ENCODE measurements at regions not wholly inside any gene's neighbourhood (a gene's known extent, or its start where the extent isn't known, plus 50 kb on each side); places are given as distances from the start of the nearest gene placed in this dataset.

DNA sequence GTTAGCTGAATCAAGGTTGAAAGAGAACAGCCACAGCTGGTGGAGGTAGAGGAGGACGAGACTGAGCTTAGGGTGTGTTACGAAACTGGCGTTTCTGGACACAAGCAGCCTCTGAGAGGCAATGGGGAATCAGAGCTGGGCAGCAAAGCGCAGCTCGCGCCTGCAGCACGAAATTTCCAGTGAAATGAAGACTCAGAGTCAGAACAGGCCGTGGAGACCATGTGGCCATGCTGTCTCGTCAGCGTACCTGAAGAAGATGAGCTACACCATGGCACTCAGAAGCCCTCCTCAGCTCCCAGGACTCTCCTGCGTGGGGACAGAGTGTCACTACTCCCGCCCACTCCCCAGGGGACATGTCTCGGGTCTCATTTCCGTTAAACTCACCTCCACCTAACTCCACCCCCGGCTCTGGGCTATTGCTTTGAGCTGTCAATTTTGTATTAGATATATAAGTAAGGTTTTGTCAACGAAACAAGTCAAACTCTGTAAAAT, 256.9 kb downstream of the ERMARD start:
- POLR2A ChIA-PET = interaction anchor here (0.6 to 0.7 kb wide), 3 partner anchors 16 to 19 kb away, joined by 3 read pairs; no protein-coding TSS in a partner anchor
- no peak for DNase-seq
- CTCF ChIA-PET = interaction anchor here (0.7 to 1.8 kb wide), 6 partner anchors 9 to 219 kb away, joined by 3 to 8 read pairs (median 4); no protein-coding TSS in a partner anchor

DNA sequence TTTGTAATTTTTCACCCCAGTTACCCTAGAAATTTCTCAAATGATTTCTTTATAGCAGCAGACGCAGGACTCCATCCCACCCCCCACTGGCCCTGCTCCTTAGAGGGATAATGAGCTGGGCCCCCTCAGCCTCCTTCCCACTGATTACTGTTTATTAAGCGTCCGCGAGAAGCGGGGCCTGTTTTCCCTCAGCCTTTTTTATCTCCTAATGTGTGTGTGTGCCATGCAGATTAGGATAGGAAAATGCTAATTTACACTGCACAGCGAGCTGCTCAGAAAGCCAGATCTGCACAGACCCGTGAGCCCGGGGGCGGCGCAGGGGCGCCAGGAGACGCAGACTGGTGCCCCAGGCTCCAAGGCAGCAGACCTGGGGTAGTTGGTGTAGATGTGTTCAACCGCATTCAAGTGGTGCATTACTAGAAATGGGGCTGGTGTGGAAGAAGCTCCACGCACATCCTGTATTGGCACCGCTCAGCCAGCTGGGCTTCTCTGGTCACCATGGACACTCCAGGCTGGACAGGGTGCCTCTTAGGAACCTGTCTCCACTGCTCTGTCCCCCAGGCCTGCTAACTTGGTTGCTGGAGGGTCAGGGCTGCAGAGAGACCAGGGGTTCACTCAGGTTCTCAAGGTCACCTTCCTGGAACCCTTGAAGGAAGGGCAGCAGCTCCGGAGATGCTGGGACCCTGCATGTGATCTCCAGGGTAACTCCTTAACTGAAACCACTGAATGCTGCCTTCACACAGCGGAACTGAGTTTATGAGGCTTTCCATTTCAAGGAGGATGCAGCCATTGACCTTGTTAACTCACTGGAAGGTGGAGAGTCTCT, 256.3 kb downstream of the ERMARD start:
- ChIA-PET POLR2A (interaction anchor here (0.5 to 0.7 kb wide), 4 partner anchors 15 to 63 kb away, joined by 3 read pairs; no protein-coding TSS in a partner anchor), CTCF (interaction anchor here (0.7 to 1.8 kb wide), 6 partner anchors 10 to 218 kb away, joined by 3 to 8 read pairs (median 4); no protein-coding TSS in a partner anchor)
- DNase-seq = peak; percentile 82
- Histone ChIP-seq H3K79me2 (ENCODE audit: insufficient read depth) (no peaks in the 10 kb centered on the region), H3K9me3 (no peaks in the 10 kb centered on the region), H3K27ac (ENCODE audit: low read depth in 2 of 2, low read length in 1 of 2) (peak overlapping the region in 1 of 2 experiments; percentile 92; a peak in 2 of 4 replicates), H3K27me3 (ENCODE audit: insufficient read depth) (no peaks in the 10 kb centered on the region), H3K36me3 (replicated peaks in 1 of 2; ENCODE audit: control insufficient read depth in 1 of 2, insufficient read depth in 2 of 2, low read length in 1 of 2) (no peaks in the 10 kb centered on the region), H3K4me1 (ENCODE audit: control insufficient read depth in 1 of 2, insufficient read depth in 2 of 2, low read depth in 1 of 2, low read length in 1 of 2) (peaks cover 0 to 42% of the 10 kb centered on the region in 2 experiments; a peak in 2 of 4 replicates), H3K9me2 (no peaks in the 10 kb centered on the region), H3K4me2 (no peak overlapping the region), H3K9ac (no peak overlapping the region), H4K20me1 (ENCODE audit: insufficient read depth) (no peaks in the 10 kb centered on the region), H3K4me3 (ENCODE audit: low read depth in 2 of 2, low read length in 1 of 2) (no peak overlapping the region), H2AFZ (ENCODE audit: low read depth) (no peak overlapping the region), H3F3A (replicated peaks; ENCODE audit: insufficient read depth) (no peaks in the 10 kb centered on the region)
- WGBS (ENCODE audit: low lambda C conversion rate) = 17% methylated on average over 10 of the region's 17 CpGs
- TF ChIP-seq, protein P1, sequence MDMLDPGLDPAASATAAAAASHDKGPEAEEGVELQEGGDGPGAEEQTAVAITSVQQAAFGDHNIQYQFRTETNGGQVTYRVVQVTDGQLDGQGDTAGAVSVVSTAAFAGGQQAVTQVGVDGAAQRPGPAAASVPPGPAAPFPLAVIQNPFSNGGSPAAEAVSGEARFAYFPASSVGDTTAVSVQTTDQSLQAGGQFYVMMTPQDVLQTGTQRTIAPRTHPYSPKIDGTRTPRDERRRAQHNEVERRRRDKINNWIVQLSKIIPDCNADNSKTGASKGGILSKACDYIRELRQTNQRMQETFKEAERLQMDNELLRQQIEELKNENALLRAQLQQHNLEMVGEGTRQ (IDR thresholded peaks at IDR 0.05; ENCODE audit: borderline replicate concordance, low read depth, low read length) = no peak
- peak in 1 of 2 experiments; percentile 82; a peak in 2 of 4 replicates for TF ChIP-seq EP300 (IDR thresholded peaks at IDR 0.05; ENCODE audit: borderline replicate concordance in 1 of 2, low read depth in 1 of 2, low read length in 1 of 2)
- no peak for TF ChIP-seq MXI1 (IDR thresholded peaks at IDR 0.05; ENCODE audit: low read depth, low read length)
- no peak for TF ChIP-seq RFX5 (IDR thresholded peaks at IDR 0.05; ENCODE audit: low read length)
- TF ChIP-seq TAF1 (IDR thresholded peaks at IDR 0.05; ENCODE audit: borderline replicate concordance, low read depth, low read length) = no peak
- no peak for TF ChIP-seq NFIC (IDR thresholded peaks at IDR 0.05; ENCODE audit: borderline replicate concordance)
- TF ChIP-seq, protein P2, sequence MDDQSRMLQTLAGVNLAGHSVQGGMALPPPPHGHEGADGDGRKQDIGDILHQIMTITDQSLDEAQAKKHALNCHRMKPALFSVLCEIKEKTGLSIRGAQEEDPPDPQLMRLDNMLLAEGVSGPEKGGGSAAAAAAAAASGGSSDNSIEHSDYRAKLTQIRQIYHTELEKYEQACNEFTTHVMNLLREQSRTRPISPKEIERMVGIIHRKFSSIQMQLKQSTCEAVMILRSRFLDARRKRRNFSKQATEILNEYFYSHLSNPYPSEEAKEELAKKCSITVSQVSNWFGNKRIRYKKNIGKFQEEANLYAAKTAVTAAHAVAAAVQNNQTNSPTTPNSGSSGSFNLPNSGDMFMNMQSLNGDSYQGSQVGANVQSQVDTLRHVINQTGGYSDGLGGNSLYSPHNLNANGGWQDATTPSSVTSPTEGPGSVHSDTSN (IDR thresholded peaks at IDR 0.05) = no peak
- TF ChIP-seq TCF12 (IDR thresholded peaks at IDR 0.05) = no peak
- no peak for TF ChIP-seq YY1 (IDR thresholded peaks at IDR 0.05; ENCODE audit: low read depth)
- TF ChIP-seq, protein P3, sequence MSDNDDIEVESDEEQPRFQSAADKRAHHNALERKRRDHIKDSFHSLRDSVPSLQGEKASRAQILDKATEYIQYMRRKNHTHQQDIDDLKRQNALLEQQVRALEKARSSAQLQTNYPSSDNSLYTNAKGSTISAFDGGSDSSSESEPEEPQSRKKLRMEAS (IDR thresholded peaks at IDR 0.05; ENCODE audit: low read depth) = no peak
- TF ChIP-seq RCOR1 (IDR thresholded peaks at IDR 0.05; ENCODE audit: low read length) = peak; percentile 71; the same call in 1 of the 2 replicates
- TF ChIP-seq FOXJ3 (CRISPR knock-in tag; IDR thresholded peaks at IDR 0.05) = peak; percentile 91
- peak; percentile 97 for TF ChIP-seq GATA2 (CRISPR knock-in tag; IDR thresholded peaks at IDR 0.05)
- TF ChIP-seq POLR2AphosphoS5 (IDR thresholded peaks at IDR 0.05; ENCODE audit: low read depth, low read length) = no peak
- TF ChIP-seq CHD2 (IDR thresholded peaks at IDR 0.05; ENCODE audit: low read length, partially characterized antibody) = peak; percentile 58
- TF ChIP-seq GABPA (IDR thresholded peaks at IDR 0.05; ENCODE audit: low read depth) = no peak
- TF ChIP-seq, protein P4, sequence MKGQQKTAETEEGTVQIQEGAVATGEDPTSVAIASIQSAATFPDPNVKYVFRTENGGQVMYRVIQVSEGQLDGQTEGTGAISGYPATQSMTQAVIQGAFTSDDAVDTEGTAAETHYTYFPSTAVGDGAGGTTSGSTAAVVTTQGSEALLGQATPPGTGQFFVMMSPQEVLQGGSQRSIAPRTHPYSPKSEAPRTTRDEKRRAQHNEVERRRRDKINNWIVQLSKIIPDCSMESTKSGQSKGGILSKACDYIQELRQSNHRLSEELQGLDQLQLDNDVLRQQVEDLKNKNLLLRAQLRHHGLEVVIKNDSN (IDR thresholded peaks at IDR 0.05; ENCODE audit: borderline replicate concordance, low read depth) = no peak
- no peak for TF ChIP-seq SMC3 (IDR thresholded peaks at IDR 0.05; ENCODE audit: low read depth, low read length)
- TF ChIP-seq FOXM1 (IDR thresholded peaks at IDR 0.05; ENCODE audit: low read depth) = no peak
- no peak for TF ChIP-seq EZH2phosphoT487 (IDR thresholded peaks at IDR 0.05; ENCODE audit: borderline replicate concordance, low read depth)
- TF ChIP-seq FOSL2 (IDR thresholded peaks at IDR 0.05; ENCODE audit: borderline replicate concordance, low read depth) = no peak

More for the DNA sequence above, 256.9 kb downstream of the ERMARD start:
- Histone ChIP-seq H3K9ac (no peak overlapping the region), H3K36me3 (replicated peaks in 1 of 2; ENCODE audit: control insufficient read depth in 1 of 2, insufficient read depth in 2 of 2, low read length in 1 of 2) (no peaks in the 10 kb centered on the region), H3F3A (replicated peaks; ENCODE audit: insufficient read depth) (no peaks in the 10 kb centered on the region), H4K20me1 (ENCODE audit: insufficient read depth) (no peaks in the 10 kb centered on the region), H3K4me3 (ENCODE audit: low read depth in 2 of 2, low read length in 1 of 2) (no peak overlapping the region), H3K27me3 (ENCODE audit: insufficient read depth) (no peaks in the 10 kb centered on the region), H3K79me2 (ENCODE audit: insufficient read depth) (no peaks in the 10 kb centered on the region), H3K9me3 (no peaks in the 10 kb centered on the region), H3K9me2 (no peaks in the 10 kb centered on the region), H3K4me1 (ENCODE audit: control insufficient read depth in 1 of 2, insufficient read depth in 2 of 2, low read depth in 1 of 2, low read length in 1 of 2) (peaks cover 0 to 42% of the 10 kb centered on the region in 2 experiments; a peak in 2 of 4 replicates), H3K27ac (ENCODE audit: low read depth in 2 of 2, low read length in 1 of 2) (peak overlapping the region in 1 of 2 experiments; percentile 92; a peak in 2 of 4 replicates), H3K4me2 (no peak overlapping the region), H2AFZ (ENCODE audit: low read depth) (no peak overlapping the region)
- WGBS (ENCODE audit: low lambda C conversion rate) = 33% methylated on average over 14 of the region's 16 CpGs
- no peak for TF ChIP-seq FOXM1 (IDR thresholded peaks at IDR 0.05; ENCODE audit: low read depth)
- TF ChIP-seq, protein P1 (IDR thresholded peaks at IDR 0.05; ENCODE audit: borderline replicate concordance, low read depth, low read length) = no peak
- TF ChIP-seq MXI1 (IDR thresholded peaks at IDR 0.05; ENCODE audit: low read depth, low read length) = no peak

Data from SK-N-SH (cell line).